ENCODE measurements at regions not wholly inside any gene's neighbourhood (a gene's known extent, or its start where the extent isn't known, plus 50 kb on each side); places are given as distances from the start of the nearest gene placed in this dataset.
"Not testable (repeated sequence)": the region's sequence is repeated elsewhere in the genome, so short reads cannot be mapped to it uniquely, and the experiment has no call there.

DNA sequence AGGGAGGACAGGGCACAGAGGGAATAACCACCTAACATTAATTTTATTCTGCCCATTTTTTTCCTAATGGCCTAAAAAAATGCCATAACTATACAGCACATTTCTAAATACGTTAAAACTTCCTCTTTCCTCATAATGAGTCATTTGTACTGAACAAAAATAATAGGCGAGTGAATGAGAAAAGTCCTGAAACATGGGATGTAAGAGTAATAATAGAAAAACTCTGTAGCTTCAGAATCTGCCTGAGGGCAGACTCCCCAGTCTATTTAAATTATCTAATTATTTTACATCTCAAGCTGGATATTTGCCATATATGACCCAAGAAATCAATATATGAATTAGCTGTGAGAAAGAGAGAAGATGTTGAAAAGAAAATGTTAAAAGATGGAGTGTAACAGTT, 285.1 kb downstream of the TMX3 start:
- DNase-seq (ENCODE audit: low read depth, low spot score) = no peak

DNA sequence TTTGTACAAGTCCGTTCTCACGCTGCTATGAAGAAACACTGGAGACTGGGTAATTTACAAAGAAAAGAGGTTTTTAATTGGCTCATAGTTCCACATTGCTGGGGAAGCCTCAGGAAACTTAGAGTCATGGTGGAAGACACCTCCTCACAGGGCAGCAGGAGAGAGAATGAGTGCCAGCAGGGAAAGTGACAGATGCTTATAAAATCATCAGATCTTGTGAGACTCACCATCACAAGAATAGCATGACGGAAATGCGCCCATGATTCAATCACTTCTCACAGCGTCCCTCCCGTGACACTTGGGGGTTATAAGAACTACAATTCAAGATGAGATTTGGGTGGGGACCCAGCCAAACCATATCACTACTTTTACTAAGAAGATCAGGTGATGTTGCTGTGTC, 285.8 kb downstream of the TMX3 start:
- DNase-seq (ENCODE audit: low read depth, low spot score) = no peak

DNA sequence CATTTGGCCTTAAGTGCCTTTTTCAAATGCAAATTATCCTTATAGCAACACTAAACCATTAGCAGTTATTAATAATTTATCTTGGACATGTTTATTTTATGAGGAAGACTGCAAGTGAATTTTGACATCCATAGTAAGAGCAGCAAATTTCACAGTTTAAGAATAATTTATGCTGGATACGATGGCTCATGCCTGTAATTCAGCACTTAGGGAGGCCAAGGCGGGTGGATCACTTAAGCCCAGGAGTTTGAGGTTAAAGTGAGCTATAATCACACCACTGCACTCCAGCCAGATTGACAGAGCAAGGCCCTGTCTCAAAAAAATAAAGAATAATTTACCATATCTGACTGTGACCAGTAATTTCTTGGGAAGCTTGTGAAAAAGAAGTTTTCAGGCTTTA, 286.2 kb downstream of the TMX3 start:
- DNase-seq (ENCODE audit: low read depth, low spot score) = no peak

DNA sequence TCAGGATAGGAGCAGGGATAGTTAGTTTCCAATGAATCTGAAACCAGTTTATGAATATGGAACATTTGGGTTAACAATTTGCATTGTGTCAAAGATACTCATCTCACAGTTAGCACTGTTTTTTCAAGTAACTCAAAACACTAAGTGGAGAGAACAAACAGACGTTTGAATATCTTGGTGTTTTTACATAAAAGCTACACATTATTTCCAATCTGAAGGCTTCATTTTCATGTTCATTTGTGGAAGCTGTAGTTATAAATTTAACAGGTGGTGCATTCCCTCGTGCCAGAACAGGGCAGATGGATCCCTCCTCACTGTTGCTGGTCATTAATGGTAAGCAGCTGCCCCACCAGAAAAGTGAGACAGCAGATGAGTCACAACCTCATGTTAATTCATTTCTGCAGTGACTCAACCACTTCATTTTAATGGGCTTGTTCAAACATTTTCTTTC, 286.9 kb downstream of the TMX3 start:
- DNase-seq (ENCODE audit: low read depth, low spot score) = no peak

DNA sequence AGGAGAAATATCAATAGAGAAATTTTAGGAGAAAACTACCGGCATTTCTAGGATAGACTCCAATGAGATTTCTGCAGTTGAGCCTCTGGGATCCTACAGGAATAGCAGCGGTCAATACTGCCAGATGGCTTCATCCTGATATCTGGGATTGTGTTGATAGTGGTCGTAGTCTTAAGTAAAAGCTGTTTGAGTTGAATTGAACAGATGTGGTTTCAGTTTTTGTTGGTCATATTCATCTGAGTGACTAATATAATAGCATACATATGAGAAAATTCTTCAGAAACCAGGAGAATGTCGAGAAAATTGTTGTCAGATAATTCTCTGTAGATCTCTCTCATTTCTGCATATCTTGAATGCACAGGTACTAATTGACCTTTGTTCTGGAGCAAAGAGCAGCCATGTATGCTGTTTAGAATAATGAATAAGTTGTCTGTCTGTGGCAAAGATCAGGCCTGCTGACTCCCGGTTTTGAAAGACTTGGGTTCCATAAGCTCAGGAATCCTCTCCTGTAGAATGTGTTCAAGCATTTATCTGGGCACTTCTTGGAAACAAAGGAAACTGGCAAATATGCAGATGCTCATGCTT, 288.1 kb downstream of the TMX3 start:
- no peak for DNase-seq (ENCODE audit: low read depth, low spot score)

DNA sequence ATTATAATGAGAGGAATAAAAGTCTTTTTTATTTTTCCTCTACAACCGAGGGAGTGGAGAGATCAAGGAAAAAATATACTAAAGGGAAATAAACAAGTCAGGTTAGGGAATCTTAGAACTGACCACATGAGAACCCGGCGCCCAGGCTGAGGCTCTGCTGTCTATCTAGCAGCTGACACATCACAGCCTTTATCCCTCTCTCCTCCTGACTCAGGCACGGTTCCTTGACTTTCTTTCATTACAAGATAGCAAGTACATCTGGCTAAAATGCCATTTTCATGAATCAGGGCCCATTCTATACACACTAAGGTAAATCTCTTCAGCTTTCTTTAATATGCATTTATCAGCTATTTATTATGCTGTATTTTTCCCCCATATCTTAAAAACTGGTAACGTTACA, 296.0 kb downstream of the TMX3 start:
- no peak for DNase-seq (ENCODE audit: low read depth, low spot score)

DNA sequence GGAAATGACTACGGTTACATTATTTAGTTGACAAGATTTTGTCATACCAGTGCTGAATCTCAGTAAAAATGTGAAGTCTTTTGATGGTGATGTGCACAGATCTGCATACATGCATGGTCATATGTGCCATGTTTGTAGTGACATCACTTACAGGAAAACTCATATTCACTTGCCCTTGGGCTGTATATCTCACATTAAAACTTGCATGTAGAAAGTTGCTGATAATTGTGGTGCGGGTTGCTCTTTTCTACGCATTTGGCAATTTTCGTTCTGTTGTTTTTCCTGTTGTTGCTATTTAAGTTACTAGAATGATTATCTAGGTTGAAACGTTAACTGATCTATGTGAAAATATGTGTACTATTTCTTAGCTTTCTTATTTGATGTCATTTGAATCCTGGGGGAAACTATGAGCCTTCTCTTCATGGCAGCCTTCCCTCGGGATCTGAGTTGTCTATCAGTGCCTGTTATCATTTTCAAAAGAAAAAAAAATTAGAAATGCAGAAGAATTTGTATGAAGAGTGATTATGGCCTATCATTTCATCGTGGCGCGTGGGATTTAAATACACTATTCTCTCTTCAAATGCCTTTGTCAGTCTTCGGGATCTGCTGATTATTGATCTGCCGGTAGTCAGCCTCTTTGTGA, 296.6 kb downstream of the TMX3 start:
- DNase-seq (ENCODE audit: low read depth, low spot score) = no peak

DNA sequence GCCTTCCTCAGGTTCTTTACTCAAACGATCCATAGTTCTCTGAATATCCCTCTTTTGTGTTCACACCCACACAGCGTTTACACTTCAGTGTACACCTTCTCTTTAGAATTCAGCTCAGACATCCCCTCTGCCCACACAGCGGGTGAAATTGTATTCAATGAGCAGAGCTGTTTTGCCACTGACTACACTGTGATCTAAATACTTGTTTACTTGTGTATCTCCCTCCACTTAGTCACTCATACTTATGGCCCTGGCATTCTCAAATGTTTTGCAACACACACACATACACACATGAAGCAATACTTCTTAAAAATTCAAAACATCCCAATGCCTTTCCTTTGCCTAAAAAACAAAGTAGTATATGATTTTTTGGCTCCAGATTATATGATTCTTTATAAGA, 297.1 kb downstream of the TMX3 start:
- DNase-seq (ENCODE audit: low read depth, low spot score) = no peak

DNA sequence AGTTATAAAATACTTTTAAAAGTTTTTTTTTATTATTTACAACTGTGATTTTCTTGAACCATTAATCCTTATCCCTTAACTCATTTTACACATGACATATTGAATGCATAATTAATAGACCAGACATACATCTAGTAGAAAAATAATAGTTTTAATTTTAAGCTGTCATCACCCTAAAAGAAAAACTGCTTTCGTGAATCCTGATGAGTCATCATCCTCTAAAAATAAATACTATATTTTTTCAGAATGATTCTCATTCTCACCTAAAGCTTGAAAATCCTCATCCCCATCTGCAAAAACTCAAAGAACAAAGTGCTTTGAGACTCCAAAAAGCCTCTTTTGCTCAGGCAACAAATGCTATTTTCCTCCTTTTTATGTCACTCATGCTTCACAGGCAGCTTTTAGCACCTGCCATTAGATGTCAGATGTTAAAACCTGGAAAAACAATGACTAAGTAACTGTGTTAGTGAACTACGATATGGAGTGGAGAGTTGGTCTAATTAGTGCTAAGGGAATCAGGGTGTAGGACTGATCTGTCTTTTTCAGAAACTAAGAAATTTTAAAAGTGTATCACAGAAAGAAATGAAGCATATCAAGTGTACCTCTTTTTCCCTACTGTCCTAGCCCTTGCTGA, 297.6 kb downstream of the TMX3 start:
- DNase-seq (ENCODE audit: low read depth, low spot score) = no peak

DNA sequence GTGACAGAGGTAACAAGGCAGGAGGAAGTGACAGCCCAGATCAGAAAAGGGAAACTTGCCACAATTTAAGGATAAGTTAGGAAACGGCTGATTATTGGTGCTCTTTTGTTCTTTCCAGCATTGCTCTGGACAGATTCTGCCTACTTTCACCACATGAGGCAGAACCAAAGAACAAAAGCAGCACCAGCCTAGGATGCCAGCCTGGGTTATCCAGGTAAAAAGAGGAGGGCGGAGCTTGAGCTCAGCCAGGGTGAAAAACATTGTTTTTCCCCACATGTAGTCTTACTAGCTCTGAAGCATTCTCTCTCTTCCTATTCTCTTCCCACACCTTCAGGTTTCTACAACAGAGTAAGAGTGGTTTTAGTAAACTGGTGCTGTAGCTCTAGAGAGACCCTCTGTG, 300.5 kb downstream of the TMX3 start:
- DNase-seq (ENCODE audit: low read depth, low spot score) = no peak

DNA sequence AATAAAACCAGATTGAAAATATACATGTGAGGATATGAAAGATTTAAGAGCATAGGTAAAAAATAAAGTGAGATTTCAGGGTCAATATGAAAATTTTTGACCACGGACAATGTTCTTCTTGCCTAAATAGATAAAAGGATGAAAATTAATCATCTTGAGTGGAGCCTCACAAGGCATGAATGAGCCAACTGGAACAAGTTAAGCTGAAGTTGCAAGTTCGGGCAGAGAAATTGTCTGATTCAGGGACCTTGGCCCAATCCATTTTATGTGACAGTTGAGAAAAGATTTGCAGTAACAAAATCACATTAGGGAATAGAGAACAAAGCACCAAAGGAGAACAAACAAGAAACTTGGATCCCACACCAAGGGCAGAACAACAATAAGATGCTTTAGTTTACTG, 305.3 kb downstream of the TMX3 start:
- no peak for DNase-seq (ENCODE audit: low read depth, low spot score)

DNA sequence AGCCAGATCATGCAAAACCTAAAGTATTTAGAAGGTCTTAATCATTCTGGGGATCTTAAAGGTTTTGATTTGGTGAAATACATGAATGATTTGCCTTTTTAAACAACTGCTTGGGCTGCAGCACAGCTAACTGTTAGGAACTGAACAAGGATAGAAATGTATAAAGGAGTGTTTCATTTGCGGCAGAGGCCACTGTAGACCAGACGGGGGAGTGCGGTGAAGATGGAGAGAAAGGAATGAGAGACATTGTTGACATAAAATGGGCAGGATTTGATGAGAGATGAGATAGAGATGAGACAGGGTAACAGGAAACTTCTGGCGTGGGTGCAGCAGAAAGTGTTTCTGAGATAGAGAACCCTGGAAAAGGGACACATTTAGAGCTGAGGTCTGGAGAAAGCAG, 308.1 kb downstream of the TMX3 start:
- no peak for DNase-seq (ENCODE audit: low read depth, low spot score)

DNA sequence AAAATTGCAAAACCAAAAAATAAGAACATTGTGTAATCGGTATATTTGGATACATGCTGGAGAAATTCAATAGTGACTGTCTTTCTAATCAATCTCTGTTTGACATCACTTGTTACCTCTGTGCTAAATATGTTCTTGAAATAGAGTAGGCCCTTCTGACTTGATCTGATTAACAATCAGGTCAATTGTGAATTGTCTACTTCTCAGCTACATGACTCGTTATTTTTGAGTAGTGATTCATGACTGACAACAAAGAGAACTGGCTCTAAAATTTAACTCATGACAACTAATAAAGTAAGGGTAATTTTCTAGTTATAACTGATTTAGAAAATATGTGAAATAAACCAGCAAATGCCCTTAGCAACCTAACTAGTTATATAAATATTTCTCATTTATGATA, 312.1 kb downstream of the TMX3 start:
- DNase-seq (ENCODE audit: low read depth, low spot score) = no peak

DNA sequence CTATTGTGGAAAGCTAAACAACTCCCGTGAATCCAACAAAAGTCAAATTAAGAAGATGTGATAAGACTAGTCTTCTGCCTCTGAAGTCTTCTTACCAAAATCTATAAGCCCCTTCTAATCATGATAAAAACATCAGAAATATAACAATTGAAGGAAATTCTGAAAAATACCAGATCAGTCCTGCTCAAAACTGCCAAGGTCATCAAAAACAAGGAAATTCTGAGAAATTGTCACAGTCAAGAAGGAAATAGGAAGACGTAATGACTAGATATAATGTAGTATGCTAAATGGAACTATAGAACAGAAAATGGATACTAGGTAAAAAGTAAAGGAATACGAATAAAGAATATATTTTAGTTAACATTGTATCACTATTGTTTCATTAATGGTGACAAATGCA, 314.0 kb downstream of the TMX3 start:
- no peak for DNase-seq (ENCODE audit: low read depth, low spot score)

DNA sequence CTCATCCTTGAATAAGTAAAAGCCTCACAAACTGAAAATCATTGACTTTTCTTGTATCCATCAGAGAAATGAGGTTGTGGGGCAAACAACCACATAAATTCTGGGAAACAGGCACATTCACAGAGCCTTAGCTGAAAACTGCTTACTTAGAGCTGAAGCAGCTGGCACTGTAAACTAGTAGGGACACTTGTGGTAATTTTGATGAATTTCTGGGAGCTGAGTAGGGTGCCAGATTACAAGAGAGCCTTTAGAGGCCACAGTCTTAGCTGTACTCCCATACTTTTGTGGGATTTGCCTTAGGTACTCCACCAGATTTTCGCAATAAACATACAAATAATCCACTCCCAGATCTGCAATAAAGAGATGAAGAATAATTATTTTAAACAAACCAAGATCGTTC, 315.2 kb downstream of the TMX3 start:
- DNase-seq (ENCODE audit: low read depth, low spot score) = no peak

DNA sequence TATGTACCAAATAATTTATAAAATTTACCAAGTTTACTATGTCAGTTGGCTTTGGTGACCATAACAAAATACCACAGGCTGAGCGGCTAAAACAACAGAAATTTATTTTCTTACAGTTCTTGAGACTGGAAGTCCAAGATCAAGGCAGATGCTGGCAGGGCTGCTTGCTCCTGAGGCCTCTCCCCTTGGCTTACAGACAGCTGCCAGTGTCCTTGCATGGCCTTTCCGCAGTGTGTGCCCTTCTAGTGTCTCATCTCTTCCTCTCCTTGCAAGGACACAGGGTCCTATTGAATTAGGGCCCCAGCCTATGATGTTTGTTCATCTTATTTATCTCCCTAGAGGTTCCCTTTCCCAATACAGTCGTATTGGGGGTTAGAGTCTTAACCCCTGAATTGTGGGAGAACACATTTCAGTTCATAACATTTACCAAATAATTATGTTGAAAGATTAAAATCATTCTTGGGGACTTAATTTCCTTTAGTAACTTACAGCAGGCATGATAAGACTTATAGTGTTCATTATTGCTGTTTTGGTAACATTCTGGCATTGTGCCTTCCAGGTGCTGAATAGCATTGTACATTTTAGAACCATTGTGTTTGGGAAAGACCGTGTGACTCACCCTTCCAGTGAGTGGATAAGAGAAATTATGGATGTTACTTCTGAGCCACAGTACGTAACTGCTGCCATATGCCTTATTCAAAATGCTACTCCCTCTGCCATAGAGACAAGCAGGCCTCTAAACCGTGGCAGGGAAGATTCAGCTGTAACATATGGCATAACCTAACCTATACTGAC, 317.5 kb downstream of the TMX3 start:
- no peak for DNase-seq (ENCODE audit: low read depth, low spot score)

DNA sequence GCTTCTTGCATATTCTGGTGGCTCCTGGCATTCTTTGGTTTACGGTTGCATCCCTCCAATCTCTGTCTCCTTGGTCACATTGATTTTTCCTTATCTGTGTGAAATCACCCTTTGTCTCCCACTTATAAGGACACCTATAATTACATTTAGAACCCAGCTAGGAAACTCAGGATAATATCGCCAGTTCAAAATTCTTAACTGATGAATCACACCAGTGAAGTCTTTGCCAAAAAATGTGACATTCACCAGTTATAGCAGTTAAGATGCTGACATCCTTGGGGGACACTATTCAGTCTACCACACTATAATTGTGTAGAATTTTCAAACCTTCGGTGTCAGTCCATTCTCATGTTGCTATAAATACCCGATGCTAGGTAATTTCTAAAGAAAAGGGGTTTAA, 320.2 kb downstream of the TMX3 start:
- DNase-seq (ENCODE audit: low read depth, low spot score) = no peak

DNA sequence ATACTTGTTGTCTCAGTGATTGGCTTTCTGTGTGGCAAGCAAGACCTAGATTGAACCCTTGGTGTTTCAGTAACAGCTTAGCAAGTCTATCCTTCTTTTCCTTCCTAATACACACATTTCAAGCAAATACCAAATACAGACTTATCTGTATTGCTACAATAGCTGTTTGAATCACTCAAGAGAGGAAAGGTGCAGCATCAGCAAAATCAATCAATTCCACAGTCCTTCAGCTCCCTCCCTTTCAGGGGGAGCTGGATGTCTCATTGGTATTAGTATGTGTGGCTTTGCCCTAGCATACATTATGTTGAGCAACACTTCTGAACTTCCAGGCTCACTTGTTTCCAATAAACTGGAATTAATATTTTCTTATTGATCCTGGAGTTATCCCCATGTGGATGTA, 323.1 kb downstream of the TMX3 start:
- no peak for DNase-seq (ENCODE audit: low read depth, low spot score)

DNA sequence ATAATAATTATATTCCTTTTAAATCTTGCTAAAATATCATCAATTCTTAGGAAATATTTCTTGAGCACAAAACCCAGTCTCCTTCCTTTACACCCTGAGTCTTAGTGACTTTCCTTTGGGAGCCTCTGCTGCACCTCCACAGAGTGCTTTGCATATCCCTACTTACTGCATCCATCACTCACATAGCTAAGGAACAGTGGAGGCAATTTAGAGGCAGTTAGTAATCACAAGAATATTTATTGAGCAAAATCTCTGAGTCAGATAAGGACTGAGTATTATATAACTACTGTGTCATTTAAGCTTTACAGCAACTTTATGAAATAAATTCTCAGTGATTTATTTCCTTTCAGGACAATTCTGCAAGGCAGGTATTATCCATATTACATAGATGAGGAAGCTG, 327.7 kb downstream of the TMX3 start:
- no peak for DNase-seq (ENCODE audit: low read depth, low spot score)

DNA sequence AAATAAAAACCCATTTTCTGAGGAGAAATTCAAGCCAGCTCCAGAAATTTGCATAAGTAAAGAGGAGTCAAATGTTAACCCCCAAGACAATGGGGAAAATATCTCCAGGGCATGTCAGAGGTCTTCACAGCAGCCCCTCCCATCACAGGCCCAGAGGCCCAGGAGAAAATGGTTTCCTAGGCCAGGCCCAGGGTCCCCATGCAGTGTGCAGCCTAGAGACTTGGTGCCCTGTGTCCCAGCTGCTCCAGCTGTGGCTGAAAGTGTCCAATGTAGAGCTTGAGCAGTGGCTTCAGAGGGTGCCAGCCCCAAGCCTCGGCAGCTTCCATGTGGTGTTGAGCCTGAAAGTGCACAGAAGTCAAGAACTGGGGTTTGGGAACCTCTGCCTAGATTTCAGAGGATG, 330.9 kb downstream of the TMX3 start:
- DNase-seq (ENCODE audit: low read depth, low spot score) = not testable (repeated sequence)

DNA sequence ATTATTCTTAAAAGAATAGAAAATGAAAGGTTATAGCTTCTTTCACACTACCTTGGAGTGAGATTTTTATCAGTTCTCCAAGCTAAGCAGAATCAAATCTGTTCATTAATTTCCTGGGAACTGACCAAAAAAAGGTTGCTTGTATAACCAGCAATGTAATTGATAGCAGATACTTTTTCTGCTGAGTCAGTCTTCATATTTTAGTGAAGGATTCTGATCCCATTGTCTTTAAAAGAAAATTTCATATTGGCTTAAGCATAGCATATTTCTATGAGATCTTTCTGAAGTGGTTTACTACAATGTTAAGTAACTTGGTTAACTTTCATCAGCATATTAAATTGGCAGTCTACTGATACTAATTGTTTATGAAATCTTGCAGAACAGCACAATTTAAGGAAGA, 338.0 kb downstream of the TMX3 start:
- no peak for DNase-seq (ENCODE audit: low read depth, low spot score)

DNA sequence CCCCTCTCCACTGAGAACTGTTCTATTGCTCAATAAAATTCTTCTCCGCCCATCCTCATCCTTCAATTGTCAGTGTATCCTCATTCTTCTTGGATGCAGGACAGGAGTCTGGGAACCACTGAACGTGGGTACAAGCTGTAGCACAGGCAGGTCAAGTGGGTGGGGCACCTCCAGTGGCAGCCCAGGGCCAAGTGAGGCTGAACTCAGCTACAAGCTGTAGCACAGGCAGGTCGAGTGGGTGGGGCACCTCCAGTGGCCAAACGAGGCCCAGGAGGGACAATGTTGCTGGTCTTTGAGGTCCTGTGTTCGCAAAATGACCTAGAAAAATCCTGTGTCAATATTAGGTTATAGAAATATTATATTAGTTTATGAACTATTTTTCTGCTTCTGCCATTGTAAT, 352.0 kb downstream of the TMX3 start:
- DNase-seq (ENCODE audit: low read depth, low spot score) = no peak

DNA sequence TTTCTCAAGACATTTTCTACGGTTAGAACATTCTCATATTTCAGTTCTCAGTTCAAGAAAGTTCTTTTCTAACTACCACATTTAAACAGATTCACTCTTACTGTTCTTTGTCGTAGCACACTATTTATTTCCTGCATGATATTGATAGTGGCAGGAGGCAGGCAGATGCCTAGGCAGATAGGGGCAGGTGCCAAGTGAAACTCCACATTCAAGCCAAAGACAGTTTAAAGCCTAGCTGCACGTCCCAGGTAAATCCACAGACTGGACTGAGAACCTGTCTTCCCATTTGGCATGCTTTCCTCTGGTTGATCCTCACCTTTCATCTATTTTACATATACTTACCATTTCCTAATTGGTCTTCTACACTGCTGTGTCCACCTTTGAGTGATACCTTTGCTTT, 359.3 kb downstream of the TMX3 start:
- DNase-seq (ENCODE audit: low read depth, low spot score) = no peak

Data from brain pericyte (primary cell).